ENCODE measurements at regions not wholly inside any gene's neighbourhood (a gene's known extent, or its start where the extent isn't known, plus 50 kb on each side); places are given as distances from the start of the nearest gene placed in this dataset.

DNA sequence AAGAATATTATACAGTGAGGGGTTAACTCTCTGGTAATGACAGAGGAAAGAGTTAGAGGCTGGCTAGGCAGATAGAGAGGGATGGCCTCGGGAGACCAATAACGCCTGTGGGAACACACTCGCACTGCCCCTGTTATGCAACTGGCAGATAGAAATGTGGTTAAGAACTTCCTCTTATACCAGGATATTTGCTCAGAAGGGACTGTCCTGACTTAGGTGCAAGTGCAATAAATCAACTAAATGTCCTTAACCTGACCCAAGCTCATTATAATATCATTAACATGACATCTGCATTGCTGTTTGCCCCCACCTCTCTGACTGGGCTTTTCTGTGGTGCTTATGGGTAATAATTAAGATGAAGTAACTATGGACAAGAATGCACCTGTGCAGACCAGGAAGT lies 1518.0 kb downstream of the NCAM2 start:
- no peaks in the 10 kb centered on the region for H3K27me3 ChIP-seq (replicated peaks)
- DNase-seq = no peak
- no peak overlapping the region for H3K27ac ChIP-seq
- H3K36me3 ChIP-seq (replicated peaks) = no peaks in the 10 kb centered on the region
- TF ChIP-seq, protein P1, sequence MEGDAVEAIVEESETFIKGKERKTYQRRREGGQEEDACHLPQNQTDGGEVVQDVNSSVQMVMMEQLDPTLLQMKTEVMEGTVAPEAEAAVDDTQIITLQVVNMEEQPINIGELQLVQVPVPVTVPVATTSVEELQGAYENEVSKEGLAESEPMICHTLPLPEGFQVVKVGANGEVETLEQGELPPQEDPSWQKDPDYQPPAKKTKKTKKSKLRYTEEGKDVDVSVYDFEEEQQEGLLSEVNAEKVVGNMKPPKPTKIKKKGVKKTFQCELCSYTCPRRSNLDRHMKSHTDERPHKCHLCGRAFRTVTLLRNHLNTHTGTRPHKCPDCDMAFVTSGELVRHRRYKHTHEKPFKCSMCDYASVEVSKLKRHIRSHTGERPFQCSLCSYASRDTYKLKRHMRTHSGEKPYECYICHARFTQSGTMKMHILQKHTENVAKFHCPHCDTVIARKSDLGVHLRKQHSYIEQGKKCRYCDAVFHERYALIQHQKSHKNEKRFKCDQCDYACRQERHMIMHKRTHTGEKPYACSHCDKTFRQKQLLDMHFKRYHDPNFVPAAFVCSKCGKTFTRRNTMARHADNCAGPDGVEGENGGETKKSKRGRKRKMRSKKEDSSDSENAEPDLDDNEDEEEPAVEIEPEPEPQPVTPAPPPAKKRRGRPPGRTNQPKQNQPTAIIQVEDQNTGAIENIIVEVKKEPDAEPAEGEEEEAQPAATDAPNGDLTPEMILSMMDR (IDR thresholded peaks at IDR 0.05; ENCODE audit: low read depth, low read length, missing control alignments) = no peak
- in situ Hi-C loops (cut with HindIII; ENCODE audit: low pct_ligation_motif_present, low sequenced_read_pairs) = no loop called here
- H3K4me3 ChIP-seq (ENCODE audit: low read depth, low read length) = no peak overlapping the region

DNA sequence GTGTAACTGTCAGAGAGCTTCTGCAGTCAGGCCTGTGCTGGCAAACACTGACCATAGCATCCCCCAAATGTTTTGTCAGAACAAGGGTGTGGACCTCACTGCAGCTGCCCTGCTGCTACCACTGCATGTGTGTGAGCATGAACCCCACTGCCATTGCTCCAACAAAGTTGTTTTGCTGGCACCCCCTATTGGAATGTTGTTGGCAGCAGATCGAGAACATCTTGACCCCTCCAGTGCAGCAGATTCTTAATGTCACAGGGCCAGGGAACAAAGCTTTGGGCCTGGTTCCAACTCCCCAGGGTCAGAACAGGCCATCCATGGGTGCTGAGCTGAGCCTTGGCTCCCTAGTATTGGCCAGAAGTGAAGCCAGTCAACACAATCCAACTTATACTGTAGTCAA lies 1537.4 kb downstream of the NCAM2 start:
- DNase-seq = no peak
- H3K4me3 ChIP-seq (ENCODE audit: low read depth, low read length) = no peak overlapping the region
- TF ChIP-seq, protein P1 (IDR thresholded peaks at IDR 0.05; ENCODE audit: low read depth, low read length, missing control alignments) = no peak
- in situ Hi-C loops (cut with HindIII; ENCODE audit: low pct_ligation_motif_present, low sequenced_read_pairs) = no loop called here
- H3K27ac ChIP-seq = no peak overlapping the region
- H3K27me3 ChIP-seq (replicated peaks) = no peaks in the 10 kb centered on the region
- no peaks in the 10 kb centered on the region for H3K36me3 ChIP-seq (replicated peaks)

DNA sequence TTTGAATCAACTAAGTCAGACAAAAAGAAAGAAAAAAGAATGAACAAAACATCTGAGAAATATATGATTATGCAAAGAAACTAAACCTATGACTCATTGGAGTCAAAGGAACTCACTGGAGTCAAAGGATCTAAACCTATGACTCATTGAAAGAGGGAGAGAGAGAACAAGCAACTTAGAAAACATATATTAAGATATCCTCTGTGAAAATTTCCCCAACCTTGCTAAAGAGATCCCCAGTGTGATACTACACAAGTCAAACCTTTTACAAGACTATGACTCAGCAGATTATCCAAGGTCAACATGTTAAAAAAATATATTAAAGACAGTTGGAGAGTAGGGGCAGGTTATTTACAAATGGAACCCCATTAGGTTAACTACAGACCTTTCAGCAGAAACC lies 1538.3 kb downstream of the NCAM2 start:
- TF ChIP-seq, protein P1 (IDR thresholded peaks at IDR 0.05; ENCODE audit: low read depth, low read length, missing control alignments) = no peak
- H3K4me3 ChIP-seq (ENCODE audit: low read depth, low read length) = no peak overlapping the region
- in situ Hi-C loops (cut with HindIII; ENCODE audit: low pct_ligation_motif_present, low sequenced_read_pairs) = no loop called here
- no peak overlapping the region for H3K27ac ChIP-seq
- no peaks in the 10 kb centered on the region for H3K36me3 ChIP-seq (replicated peaks)
- no peaks in the 10 kb centered on the region for H3K27me3 ChIP-seq (replicated peaks)
- no peak for DNase-seq

DNA sequence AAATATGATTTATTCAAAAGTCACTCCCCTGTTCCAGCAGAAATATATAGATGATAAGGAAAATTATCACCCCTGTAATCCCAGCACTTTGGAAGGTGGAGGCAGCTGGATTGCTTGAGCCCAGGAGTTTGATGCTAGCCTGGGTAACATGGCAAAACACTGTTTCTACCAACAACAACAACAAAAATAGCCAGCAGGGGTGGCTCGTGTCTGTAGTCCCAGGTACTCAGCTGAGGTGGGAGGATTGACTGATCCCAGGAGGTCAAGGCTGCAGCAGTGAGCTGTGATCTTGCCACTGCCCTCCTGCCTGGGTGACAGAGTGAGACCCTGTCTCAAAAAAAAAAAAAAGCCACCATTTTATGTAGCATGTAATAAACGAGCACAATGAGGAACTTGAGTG lies 1546.5 kb downstream of the NCAM2 start:
- DNase-seq = no peak
- in situ Hi-C loops (cut with HindIII; ENCODE audit: low pct_ligation_motif_present, low sequenced_read_pairs) = no loop called here
- TF ChIP-seq, protein P1 (IDR thresholded peaks at IDR 0.05; ENCODE audit: low read depth, low read length, missing control alignments) = no peak
- H3K27me3 ChIP-seq (replicated peaks) = no peaks in the 10 kb centered on the region
- no peak overlapping the region for H3K27ac ChIP-seq
- no peaks in the 10 kb centered on the region for H3K36me3 ChIP-seq (replicated peaks)
- no peak overlapping the region for H3K4me3 ChIP-seq (ENCODE audit: low read depth, low read length)

DNA sequence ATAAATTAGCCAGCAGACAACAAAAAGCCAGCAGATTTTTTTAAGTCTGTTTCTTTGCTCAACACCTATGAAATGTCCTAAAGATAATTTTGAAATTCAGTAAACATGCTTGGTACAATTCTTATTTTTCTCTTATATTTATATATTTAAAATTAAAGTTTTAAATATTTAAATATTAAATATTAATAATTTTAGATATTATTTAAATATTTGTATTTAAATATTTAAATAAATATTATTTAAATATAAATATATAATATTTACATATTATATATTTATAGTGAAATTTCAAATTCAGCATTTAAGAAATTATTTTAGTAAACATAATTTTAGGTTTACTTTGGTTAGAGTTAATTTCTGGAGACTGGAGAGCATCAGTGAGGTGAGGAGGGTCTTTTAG lies 1554.2 kb downstream of the NCAM2 start:
- H3K27ac ChIP-seq = no peak overlapping the region
- DNase-seq = no peak
- in situ Hi-C loops (cut with HindIII; ENCODE audit: low pct_ligation_motif_present, low sequenced_read_pairs) = no loop called here
- TF ChIP-seq, protein P1 (IDR thresholded peaks at IDR 0.05; ENCODE audit: low read depth, low read length, missing control alignments) = no peak
- no peak overlapping the region for H3K4me3 ChIP-seq (ENCODE audit: low read depth, low read length)
- H3K27me3 ChIP-seq (replicated peaks) = no peaks in the 10 kb centered on the region
- no peaks in the 10 kb centered on the region for H3K36me3 ChIP-seq (replicated peaks)

DNA sequence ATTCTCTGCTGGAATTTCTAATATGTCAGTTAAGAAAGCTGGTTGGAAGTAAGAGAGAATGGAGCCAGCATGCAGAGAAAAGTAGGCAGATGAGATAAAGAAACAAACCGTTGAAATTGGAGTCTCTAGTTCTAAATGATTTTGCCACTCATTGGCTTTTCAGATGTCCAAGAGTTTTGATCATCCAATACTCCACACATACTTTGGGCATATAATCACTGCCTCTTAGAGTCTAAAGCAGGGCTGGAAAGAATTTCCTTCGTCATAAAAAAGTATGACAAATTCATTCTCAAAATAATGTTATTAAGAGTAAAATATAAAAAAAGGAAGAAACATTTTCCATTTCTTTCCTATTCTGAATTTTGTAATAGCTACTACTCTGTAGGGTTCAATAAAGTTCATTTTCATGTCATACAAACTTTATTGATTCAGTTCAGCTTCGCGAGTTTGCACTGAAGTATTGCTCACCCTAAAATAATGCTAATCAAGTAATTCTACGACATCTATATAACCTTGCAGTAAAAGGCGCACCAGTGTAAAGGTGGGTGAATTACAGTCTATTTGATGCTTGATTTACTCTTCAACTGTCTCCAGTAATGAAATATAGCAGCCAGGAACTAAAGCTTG lies 1556.6 kb downstream of the NCAM2 start:
- Histone ChIP-seq H3K36me3 (replicated peaks) (no peaks in the 10 kb centered on the region), H3K27me3 (replicated peaks) (no peaks in the 10 kb centered on the region), H3K27ac (no peak overlapping the region), H3K4me3 (ENCODE audit: low read depth, low read length) (no peak overlapping the region)
- in situ Hi-C loops (cut with HindIII; ENCODE audit: low pct_ligation_motif_present, low sequenced_read_pairs) = no loop called here
- TF ChIP-seq, protein P1 (IDR thresholded peaks at IDR 0.05; ENCODE audit: low read depth, low read length, missing control alignments) = no peak
- DNase-seq = no peak
